A673 (cell line): ENCODE measurements at regions not wholly inside any gene's neighbourhood (a gene's known extent, or its start where the extent isn't known, plus 50 kb on each side); places are given as distances from the start of the nearest gene placed in this dataset.

Source experiments
- BruUV-seq: library from RNA; stranded (reverse); fragments of 400-500 nt; replicated peaks from 2 replicates; lab custom pipeline; 2021; lab: Mats Ljungman, UMichigan
- CTCF ChIA-PET: fragments of 300-600 bp; sonication (Branson Sonifier 250); formaldehyde crosslinking; loops from one replicate; lab custom pipeline; 2022; ENCODE audit warnings: antibody characterized with exemption; lab: Charles Lee
- POLR2A ChIA-PET: fragments of 300-600 bp; sonication (Branson Sonifier 250); formaldehyde crosslinking; loops from one replicate; lab custom pipeline; 2022; ENCODE audit warnings: antibody characterized with exemption; ENCODE audit not compliant: low non-redundant PET; lab: Charles Lee
- DNase-seq: peaks from one replicate; pipeline ENCODE4 v3.0.0-alpha.2; 2015; ENCODE audit warnings: low spot score
- H3K27ac ChIP-seq: fragments of 200-600 bp; sonication (generic); 2 replicates; pipeline ENCODE4 v1.5.1; 2016; ENCODE audit warnings: mixed run types, low read depth, mild to moderate bottlenecking, mixed read lengths, antibody characterized with exemption, low read length; ENCODE audit not compliant: poor library complexity, severe bottlenecking
- H3K27me3 ChIP-seq: fragments of 200-600 bp; sonication (generic); replicated peaks from 2 replicates; pipeline ENCODE4 v1.6.1; 2017; ENCODE audit warnings: mixed run types, low read depth, mild to moderate bottlenecking, mixed read lengths, antibody characterized with exemption, low read length; ENCODE audit not compliant: insufficient read depth, poor library complexity
- H3K36me3 ChIP-seq: fragments of 200-600 bp; sonication (generic); 2 replicates; pipeline ENCODE4 v1.6.1; 2016; ENCODE audit warnings: mixed run types, mild to moderate bottlenecking, mixed read lengths, antibody characterized with exemption, low read length; ENCODE audit not compliant: insufficient read depth, poor library complexity, severe bottlenecking
- H3K4me1 ChIP-seq: fragments of 200-600 bp; sonication (generic); 2 replicates; pipeline ENCODE4 v1.6.1; 2017; ENCODE audit warnings: mixed run types, mild to moderate bottlenecking, mixed read lengths, antibody characterized with exemption, low read length; ENCODE audit not compliant: insufficient read depth, poor library complexity, severe bottlenecking
- H3K4me3 ChIP-seq: fragments of 200-600 bp; sonication (generic); 2 replicates; pipeline ENCODE4 v1.5.1; 2016; ENCODE audit warnings: low read depth, mixed run types, mild to moderate bottlenecking, mixed read lengths, low read length; ENCODE audit not compliant: poor library complexity, severe bottlenecking
- H3K9me3 ChIP-seq: fragments of 200-600 bp; sonication (generic); 2 replicates; pipeline ENCODE4 v1.6.1; 2016; ENCODE audit warnings: mixed run types, low read depth, mild to moderate bottlenecking, mixed read lengths, antibody characterized with exemption, low read length; ENCODE audit not compliant: poor library complexity, severe bottlenecking
- CTCF ChIP-seq: fragments of 300-800, 200-600 bp; sonication (generic); conservative IDR thresholded peaks from 2 replicates; pipeline ENCODE4 v1.5.1; 2017; ENCODE audit warnings: low read depth, mild to moderate bottlenecking, antibody characterized with exemption, low read length, moderate library complexity, mixed read lengths
- EZH2 ChIP-seq: fragments of 200-600 bp; sonication (generic); IDR thresholded peaks from 2 replicates; pipeline ENCODE4 v1.6.1; 2017; ENCODE audit warnings: borderline replicate concordance, low read depth, mild to moderate bottlenecking, mixed read lengths, antibody characterized with exemption, low read length; ENCODE audit not compliant: poor library complexity, severe bottlenecking
- intact Hi-C: fragments of 100-400 bp; cut with micrococcal nuclease; formaldehyde crosslinking; loops from one replicate; pipeline ENCODE4 v1.10.0; 2022; ENCODE audit not compliant: unreplicated experiment

GRCh38 chr1:170230323-170230722, 84.6 kb downstream of the NTMT2 start:
- TF ChIP-seq CTCF (no peak), EZH2 (no peak)
- no peak for DNase-seq
- Histone ChIP-seq H3K27me3 (no peaks in the 10 kb centered on the region), H3K4me1 (no peaks in the 10 kb centered on the region), H3K27ac (no peak overlapping the region), H3K4me3 (no peak overlapping the region), H3K9me3 (no peaks in the 10 kb centered on the region), H3K36me3 (no peaks in the 10 kb centered on the region)
- CTCF ChIA-PET, result no interaction called here
- intact Hi-C loops, result no loop called here
- POLR2A ChIA-PET, result no interaction called here
- BruUV-seq, result no TSS peak

- POLR2A ChIA-PET, result no interaction called here
- BruUV-seq, result no TSS peak
Measured at GRCh38 chr1:170231662-170232061, 85.9 kb downstream of the NTMT2 start.

DNA sequence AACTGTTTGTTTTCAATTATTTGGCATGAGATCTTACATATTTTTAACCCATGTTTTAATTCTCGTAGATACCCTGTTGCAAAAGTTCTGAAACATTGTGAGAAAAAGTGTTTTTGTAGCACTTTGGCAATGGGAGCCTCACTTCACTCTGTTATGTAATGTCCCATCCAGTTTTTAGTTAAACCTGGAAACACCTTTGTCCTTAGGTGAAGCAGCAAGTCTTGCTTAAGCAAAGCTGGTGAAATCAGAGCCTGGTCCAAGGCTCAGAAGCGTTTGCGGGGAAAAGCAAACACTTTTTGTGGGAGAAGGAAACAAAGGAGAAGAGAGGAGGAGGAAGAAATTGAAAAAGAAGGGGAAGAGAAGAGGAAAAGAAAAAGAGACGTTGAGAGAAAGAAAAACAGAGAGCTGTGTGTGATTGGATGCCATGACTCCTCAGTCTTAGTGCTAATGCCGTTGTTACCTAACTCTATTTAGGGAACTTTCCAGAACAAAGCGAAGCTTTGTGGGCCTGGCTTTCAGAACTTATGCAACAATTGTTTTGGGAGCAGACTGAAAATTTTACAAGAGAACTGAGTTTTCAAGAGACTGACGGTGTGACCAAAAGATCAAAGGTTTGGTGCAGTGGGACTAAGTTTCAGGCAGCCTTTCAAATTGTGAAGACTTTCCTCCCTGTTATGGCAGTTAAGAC, 93.1 kb downstream of the NTMT2 start:
- Histone ChIP-seq H3K27ac (no peak overlapping the region), H3K9me3 (no peaks in the 10 kb centered on the region), H3K4me3 (no peak overlapping the region), H3K4me1 (no peaks in the 10 kb centered on the region), H3K36me3 (no peaks in the 10 kb centered on the region), H3K27me3 (no peaks in the 10 kb centered on the region)
- TF ChIP-seq CTCF, result no peak
- TF ChIP-seq EZH2, result no peak
- BruUV-seq, result no TSS peak
- DNase-seq, result no peak
- ChIA-PET POLR2A (no interaction called here), CTCF (no interaction called here)
- intact Hi-C loops, result no loop called here

More at GRCh38 chr1:170231662-170232061, 85.9 kb downstream of the NTMT2 start:
- CTCF ChIA-PET, result no interaction called here
- no peak for DNase-seq
- H3K4me1 ChIP-seq, result no peaks in the 10 kb centered on the region
- TF ChIP-seq CTCF, result no peak
- no peak for TF ChIP-seq EZH2
- no peaks in the 10 kb centered on the region for H3K9me3 ChIP-seq
- H3K36me3 ChIP-seq, result no peaks in the 10 kb centered on the region
- H3K27ac ChIP-seq, result no peak overlapping the region
- intact Hi-C loops, result no loop called here
- H3K4me3 ChIP-seq, result no peak overlapping the region
- H3K27me3 ChIP-seq, result no peaks in the 10 kb centered on the region
